ENCODE measurements at regions not wholly inside any gene's neighbourhood (a gene's known extent, or its start where the extent isn't known, plus 50 kb on each side); places are given as distances from the start of the nearest gene placed in this dataset.

GRCh38 chr12:89129167-89129870 lies 223.0 kb downstream of the DUSP6 start:
- Histone ChIP-seq H3K36me3 (replicated peaks in 1 of 2; ENCODE audit: control insufficient read depth in 1 of 2, insufficient read depth in 2 of 2, low read length in 1 of 2) (no peaks in the 10 kb centered on the region), H3K4me3 (ENCODE audit: low read depth in 2 of 2, low read length in 1 of 2) (no peak overlapping the region), H3K9me2 (no peaks in the 10 kb centered on the region), H3K9me3 (no peaks in the 10 kb centered on the region), H2AFZ (ENCODE audit: low read depth) (no peak overlapping the region), H4K20me1 (ENCODE audit: insufficient read depth) (no peaks in the 10 kb centered on the region), H3K27me3 (ENCODE audit: insufficient read depth) (no peaks in the 10 kb centered on the region), H3K4me1 (ENCODE audit: control insufficient read depth in 1 of 2, insufficient read depth in 2 of 2, low read depth in 1 of 2, low read length in 1 of 2) (no peaks in the 10 kb centered on the region), H3K79me2 (ENCODE audit: insufficient read depth) (no peaks in the 10 kb centered on the region), H3F3A (replicated peaks; ENCODE audit: insufficient read depth) (no peaks in the 10 kb centered on the region), H3K9ac (no peak overlapping the region), H3K4me2 (no peak overlapping the region), H3K27ac (ENCODE audit: low read depth in 2 of 2, low read length in 1 of 2) (no peak overlapping the region)
- DNase-seq: no peak
- CTCF ChIA-PET: interaction anchor here (1.1 to 1.6 kb wide), 2 partner anchors 35 to 78 kb away, joined by 3 read pairs; no protein-coding TSS in a partner anchor
- POLR2A ChIA-PET: no interaction called here
- no peak for TF ChIP-seq CHD2 (IDR thresholded peaks at IDR 0.05; ENCODE audit: low read length, partially characterized antibody)
- TF ChIP-seq GATA2 (CRISPR knock-in tag; IDR thresholded peaks at IDR 0.05): no peak
- TF ChIP-seq NRF1 (IDR thresholded peaks at IDR 0.05; ENCODE audit: low read depth, low read length): no peak
- no peak for TF ChIP-seq RFX5 (IDR thresholded peaks at IDR 0.05; ENCODE audit: low read length)
- no peak for TF ChIP-seq SIN3A (IDR thresholded peaks at IDR 0.05; ENCODE audit: borderline replicate concordance, low read depth, low read length)
- TF ChIP-seq JUND (IDR thresholded peaks at IDR 0.05): no peak
- TF ChIP-seq RXRA (IDR thresholded peaks at IDR 0.05; ENCODE audit: borderline replicate concordance, low read depth): no peak
- TF ChIP-seq, protein P1, sequence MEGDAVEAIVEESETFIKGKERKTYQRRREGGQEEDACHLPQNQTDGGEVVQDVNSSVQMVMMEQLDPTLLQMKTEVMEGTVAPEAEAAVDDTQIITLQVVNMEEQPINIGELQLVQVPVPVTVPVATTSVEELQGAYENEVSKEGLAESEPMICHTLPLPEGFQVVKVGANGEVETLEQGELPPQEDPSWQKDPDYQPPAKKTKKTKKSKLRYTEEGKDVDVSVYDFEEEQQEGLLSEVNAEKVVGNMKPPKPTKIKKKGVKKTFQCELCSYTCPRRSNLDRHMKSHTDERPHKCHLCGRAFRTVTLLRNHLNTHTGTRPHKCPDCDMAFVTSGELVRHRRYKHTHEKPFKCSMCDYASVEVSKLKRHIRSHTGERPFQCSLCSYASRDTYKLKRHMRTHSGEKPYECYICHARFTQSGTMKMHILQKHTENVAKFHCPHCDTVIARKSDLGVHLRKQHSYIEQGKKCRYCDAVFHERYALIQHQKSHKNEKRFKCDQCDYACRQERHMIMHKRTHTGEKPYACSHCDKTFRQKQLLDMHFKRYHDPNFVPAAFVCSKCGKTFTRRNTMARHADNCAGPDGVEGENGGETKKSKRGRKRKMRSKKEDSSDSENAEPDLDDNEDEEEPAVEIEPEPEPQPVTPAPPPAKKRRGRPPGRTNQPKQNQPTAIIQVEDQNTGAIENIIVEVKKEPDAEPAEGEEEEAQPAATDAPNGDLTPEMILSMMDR (IDR thresholded peaks at IDR 0.05): no peak
- no peak for TF ChIP-seq ELF1 (IDR thresholded peaks at IDR 0.05)
- 95% methylated on average over 3 of the region's 3 CpGs for WGBS (ENCODE audit: low lambda C conversion rate)

GRCh38 chr12:89126712-89127111 lies 225.6 kb downstream of the DUSP6 start:
- H3K9me3 ChIP-seq: no peaks in the 10 kb centered on the region
- no peaks in the 10 kb centered on the region for H3K27me3 ChIP-seq (ENCODE audit: insufficient read depth)
- no peaks in the 10 kb centered on the region for H3K9me2 ChIP-seq
- CTCF ChIA-PET: interaction anchor here (0.6 kb wide), 1 partner anchor 27 kb away, joined by 3 read pairs; no protein-coding TSS in a partner anchor
- no peak overlapping the region for H2AFZ ChIP-seq (ENCODE audit: low read depth)
- H3K4me3 ChIP-seq (ENCODE audit: low read depth in 2 of 2, low read length in 1 of 2): no peak overlapping the region
- H3K27ac ChIP-seq (ENCODE audit: low read depth in 2 of 2, low read length in 1 of 2): no peak overlapping the region
- no peaks in the 10 kb centered on the region for H3K79me2 ChIP-seq (ENCODE audit: insufficient read depth)
- no peak for TF ChIP-seq MEF2A (IDR thresholded peaks at IDR 0.05; ENCODE audit: borderline replicate concordance, low read depth)
- TF ChIP-seq GATA2 (CRISPR knock-in tag; IDR thresholded peaks at IDR 0.05): no peak
- TF ChIP-seq SIN3A (IDR thresholded peaks at IDR 0.05; ENCODE audit: borderline replicate concordance, low read depth, low read length): no peak
- TF ChIP-seq CHD2 (IDR thresholded peaks at IDR 0.05; ENCODE audit: low read length, partially characterized antibody): no peak
- no peak for TF ChIP-seq TEAD4 (IDR thresholded peaks at IDR 0.05; ENCODE audit: borderline replicate concordance, insufficient read depth)
- no peak for TF ChIP-seq FOXM1 (IDR thresholded peaks at IDR 0.05; ENCODE audit: low read depth)
- TF ChIP-seq YY1 (IDR thresholded peaks at IDR 0.05; ENCODE audit: low read depth): no peak
- no peak for TF ChIP-seq NFIC (IDR thresholded peaks at IDR 0.05; ENCODE audit: borderline replicate concordance)
- TF ChIP-seq EP300 (IDR thresholded peaks at IDR 0.05; ENCODE audit: borderline replicate concordance in 1 of 2, low read depth in 1 of 2, low read length in 1 of 2): no peak
- no peak for TF ChIP-seq RXRA (IDR thresholded peaks at IDR 0.05; ENCODE audit: borderline replicate concordance, low read depth)
- H3K4me2 ChIP-seq: no peak overlapping the region
- no peaks in the 10 kb centered on the region for H3K4me1 ChIP-seq (ENCODE audit: control insufficient read depth in 1 of 2, insufficient read depth in 2 of 2, low read depth in 1 of 2, low read length in 1 of 2)
- H3K9ac ChIP-seq: no peak overlapping the region
- WGBS (ENCODE audit: low lambda C conversion rate): 77% methylated on average over 3 of the region's 3 CpGs
- DNase-seq: no peak
- POLR2A ChIA-PET: no interaction called here
- H3K36me3 ChIP-seq (replicated peaks in 1 of 2; ENCODE audit: control insufficient read depth in 1 of 2, insufficient read depth in 2 of 2, low read length in 1 of 2): no peaks in the 10 kb centered on the region
- H3F3A ChIP-seq (replicated peaks; ENCODE audit: insufficient read depth): no peaks in the 10 kb centered on the region
- no peaks in the 10 kb centered on the region for H4K20me1 ChIP-seq (ENCODE audit: insufficient read depth)
